C4-2B (cell line): ENCODE measurements at regions not wholly inside any gene's neighbourhood (a gene's known extent, or its start where the extent isn't known, plus 50 kb on each side); places are given as distances from the start of the nearest gene placed in this dataset.

Source experiments
- ZFX ChIP-seq: fragments of 450-650 bp; IDR thresholded peaks from 2 replicates; pipeline ENCODE4 v1.6.1; 2017
- TF ChIP-seq, protein P1 (sequence below): fragments of 450-650 bp; conservative IDR thresholded peaks from 2 replicates; pipeline ENCODE4 v1.5.1; 2017; ENCODE audit warnings: mild to moderate bottlenecking

DNA sequence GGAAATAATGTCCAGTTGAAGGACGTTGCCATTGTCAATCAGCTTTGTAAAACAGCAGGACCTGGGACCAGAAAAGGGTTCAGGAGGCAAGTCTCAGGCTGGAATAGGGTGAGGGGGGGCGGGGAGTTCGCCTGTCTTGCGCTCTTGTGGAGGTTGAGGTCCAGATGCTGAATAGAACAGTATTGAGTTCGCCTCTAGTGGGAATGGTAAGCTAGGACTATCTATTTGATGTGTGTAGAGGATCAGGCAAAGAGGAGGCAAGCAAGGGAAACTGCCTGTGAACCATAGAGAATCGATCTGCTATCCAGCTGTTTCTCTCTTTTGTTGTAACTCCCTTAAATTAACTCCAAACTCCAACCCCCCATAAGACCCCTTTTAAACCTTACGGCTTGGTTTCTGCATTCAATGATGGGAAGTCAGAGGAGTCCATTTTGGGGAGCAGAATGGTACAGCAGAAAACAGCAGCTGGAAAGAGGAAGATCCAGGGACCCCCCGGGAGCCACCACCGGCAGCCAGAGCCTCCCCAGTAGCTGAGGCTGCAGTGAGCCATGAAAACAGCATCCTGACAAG is 133.7 kb downstream of the SLC28A3 start:
- TF ChIP-seq, protein P1, sequence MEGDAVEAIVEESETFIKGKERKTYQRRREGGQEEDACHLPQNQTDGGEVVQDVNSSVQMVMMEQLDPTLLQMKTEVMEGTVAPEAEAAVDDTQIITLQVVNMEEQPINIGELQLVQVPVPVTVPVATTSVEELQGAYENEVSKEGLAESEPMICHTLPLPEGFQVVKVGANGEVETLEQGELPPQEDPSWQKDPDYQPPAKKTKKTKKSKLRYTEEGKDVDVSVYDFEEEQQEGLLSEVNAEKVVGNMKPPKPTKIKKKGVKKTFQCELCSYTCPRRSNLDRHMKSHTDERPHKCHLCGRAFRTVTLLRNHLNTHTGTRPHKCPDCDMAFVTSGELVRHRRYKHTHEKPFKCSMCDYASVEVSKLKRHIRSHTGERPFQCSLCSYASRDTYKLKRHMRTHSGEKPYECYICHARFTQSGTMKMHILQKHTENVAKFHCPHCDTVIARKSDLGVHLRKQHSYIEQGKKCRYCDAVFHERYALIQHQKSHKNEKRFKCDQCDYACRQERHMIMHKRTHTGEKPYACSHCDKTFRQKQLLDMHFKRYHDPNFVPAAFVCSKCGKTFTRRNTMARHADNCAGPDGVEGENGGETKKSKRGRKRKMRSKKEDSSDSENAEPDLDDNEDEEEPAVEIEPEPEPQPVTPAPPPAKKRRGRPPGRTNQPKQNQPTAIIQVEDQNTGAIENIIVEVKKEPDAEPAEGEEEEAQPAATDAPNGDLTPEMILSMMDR = no peak
- TF ChIP-seq ZFX = no peak
